HepG2 (cell line): ENCODE measurements at regions not wholly inside any gene's neighbourhood (a gene's known extent, or its start where the extent isn't known, plus 50 kb on each side); places are given as distances from the start of the nearest gene placed in this dataset.

Experiments used
- ARNT ChIP-seq: fragments of 450-650 bp; IDR thresholded peaks from 2 replicates; pipeline ENCODE4 v1.6.1; 2017
- CCDC6 ChIP-seq: sonication (generic); formaldehyde crosslinking; IDR thresholded peaks from 2 replicates; pipeline ENCODE4 v1.8.1; 2022; ENCODE audit warnings: mild to moderate bottlenecking, missing genetic modification reagents, moderate library complexity
- JUNB ChIP-seq: sonication (generic); formaldehyde crosslinking; IDR thresholded peaks from 2 replicates; pipeline ENCODE4 v1.8.0; 2022; ENCODE audit warnings: missing genetic modification reagents, mild to moderate bottlenecking, borderline replicate concordance
- MAFK ChIP-seq, 2 experiments: IDR thresholded peaks in 1 of 2; conservative IDR thresholded peaks in 1 of 2; 2 replicates each; pipeline ENCODE4 v1.6.1; 2011; ENCODE audit warnings: improper control_type of control experiment in 2 of 2, low read length in 2 of 2
- MED13 ChIP-seq: sonication (generic); formaldehyde crosslinking; IDR thresholded peaks from 2 replicates; pipeline ENCODE4 v1.5.0; 2020; ENCODE audit warnings: missing genetic modification reagents
- NFE2L1 ChIP-seq: sonication (generic); formaldehyde crosslinking; IDR thresholded peaks from 2 replicates; pipeline ENCODE4 v1.4.0; 2020; ENCODE audit warnings: missing genetic modification reagents, mild to moderate bottlenecking, borderline replicate concordance
- TARDBP ChIP-seq: sonication (generic); formaldehyde crosslinking; IDR thresholded peaks from 2 replicates; pipeline ENCODE4 v1.8.0; 2022; ENCODE audit warnings: mild to moderate bottlenecking, missing genetic modification reagents
- ZBTB4 ChIP-seq: sonication (generic); formaldehyde crosslinking; IDR thresholded peaks from 2 replicates; pipeline ENCODE4 v1.4.0; 2020; ENCODE audit warnings: missing genetic modification reagents, mild to moderate bottlenecking, borderline replicate concordance
- ZNF33A ChIP-seq: sonication (generic); formaldehyde crosslinking; IDR thresholded peaks from 2 replicates; pipeline ENCODE4 v1.5.1; 2020; ENCODE audit warnings: missing genetic modification reagents, mild to moderate bottlenecking, moderate library complexity, borderline replicate concordance
- ZNF614 ChIP-seq: IDR thresholded peaks from 2 replicates; pipeline ENCODE4 v1.6.1; 2018; ENCODE audit warnings: missing biosample characterization, missing genetic modification reagents, inconsistent platforms, borderline replicate concordance
- ZNF816 ChIP-seq: sonication (generic); formaldehyde crosslinking; IDR thresholded peaks from 2 replicates; pipeline ENCODE4 v1.8.0; 2022; ENCODE audit warnings: missing genetic modification reagents, mild to moderate bottlenecking, borderline replicate concordance
- ZSCAN21 ChIP-seq: sonication (generic); formaldehyde crosslinking; IDR thresholded peaks from 2 replicates; pipeline ENCODE4 v1.8.0; 2022; ENCODE audit warnings: mild to moderate bottlenecking, missing genetic modification reagents, moderate library complexity, borderline replicate concordance

DNA sequence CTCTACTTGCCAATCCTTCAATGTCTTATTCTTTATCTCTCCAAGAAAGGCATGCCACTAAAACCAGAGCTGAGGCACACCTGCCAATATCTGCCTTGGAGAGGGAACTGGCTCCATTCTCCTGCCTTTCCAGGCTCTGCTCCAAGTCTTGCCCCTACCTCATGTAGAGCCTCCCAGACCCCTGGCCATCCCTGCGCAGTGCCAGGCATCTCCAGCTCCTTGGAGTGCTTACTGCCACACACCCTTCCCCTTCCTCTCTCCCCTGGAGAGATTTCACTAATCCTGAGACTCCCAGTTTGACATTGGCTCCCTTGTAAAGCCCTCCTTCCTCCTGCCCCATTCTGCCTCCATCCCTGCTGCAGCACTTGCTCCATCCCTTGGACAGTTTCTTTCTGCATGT, 255.2 kb upstream of the ZMIZ1 start:
- no peak for TF ChIP-seq TARDBP (CRISPR knock-in tag)
- TF ChIP-seq MED13 (CRISPR knock-in tag) = no peak
- TF ChIP-seq ZNF614 (CRISPR knock-in tag) = no peak
- no peak for TF ChIP-seq MAFK (conservative IDR thresholded peaks at IDR 0.05 in 1 of 2, IDR thresholded peaks at IDR 0.05 in 1 of 2; ENCODE audit: low read length in 2 of 2)
- no peak for TF ChIP-seq NFE2L1 (CRISPR knock-in tag)
- no peak for TF ChIP-seq ZBTB4 (CRISPR knock-in tag)
- TF ChIP-seq ZNF816 (CRISPR knock-in tag) = no peak
- no peak for TF ChIP-seq ZNF33A (CRISPR knock-in tag)
- no peak for TF ChIP-seq ZSCAN21 (CRISPR knock-in tag)
- no peak for TF ChIP-seq JUNB (CRISPR knock-in tag)
- no peak for TF ChIP-seq CCDC6 (CRISPR knock-in tag)
- TF ChIP-seq ARNT = no peak
